ENCODE measurements at regions not wholly inside any gene's neighbourhood (a gene's known extent, or its start where the extent isn't known, plus 50 kb on each side); places are given as distances from the start of the nearest gene placed in this dataset.

- no peak overlapping the region for H4K91ac ChIP-seq (ENCODE audit: insufficient read depth, low read depth, low read length)
- no peak overlapping the region for H2BK5ac ChIP-seq (ENCODE audit: low read depth, low read length, poor library complexity, severe bottlenecking)
- no peak overlapping the region for H2AK9ac ChIP-seq (replicated peaks; ENCODE audit: low read depth, low read length, poor library complexity)
- H3K9me1 ChIP-seq (ENCODE audit: insufficient read depth, low read length), result no peaks in the 10 kb centered on the region
- H2AK5ac ChIP-seq (ENCODE audit: low read depth, low read length), result no peak overlapping the region
- in situ Hi-C loops (cut with MboI; ENCODE audit: low sequenced_read_pairs) (no loop called here), intact Hi-C loops (cut with micrococcal nuclease) (no loop called here), dilution Hi-C loops (cut with HindIII; ENCODE audit: low sequenced_read_pairs, unreplicated experiment) (no loop called here)
- no peak overlapping the region for H3K56ac ChIP-seq (ENCODE audit: extremely low read depth, insufficient read depth, low read length)
- no peak for ATAC-seq (ENCODE audit: low read depth)
- H3K9ac ChIP-seq (ENCODE audit: low read depth, low read length), result no peak overlapping the region
- no peak overlapping the region for H2AFZ ChIP-seq (replicated peaks; ENCODE audit: low read length, poor library complexity)
- H3K23ac ChIP-seq (ENCODE audit: low read depth, low read length), result no peak overlapping the region
- H2BK15ac ChIP-seq (ENCODE audit: low read depth, low read length), result no peak overlapping the region
- no peak for DNase-seq
- H2BK20ac ChIP-seq (ENCODE audit: low read depth, low read length), result no peak overlapping the region
- no peaks in the 10 kb centered on the region for H3K79me1 ChIP-seq (ENCODE audit: low read depth in 1 of 2, low read length in 2 of 2)
- H3K9me3 ChIP-seq (ENCODE audit: control insufficient read depth, insufficient read depth, low read length), result peaks cover 15% of the 10 kb centered on the region
- no peak overlapping the region for H3K18ac ChIP-seq (ENCODE audit: low read depth, low read length)
- no peak overlapping the region for H3K4ac ChIP-seq (ENCODE audit: low read depth, low read length)
- ChIA-PET CTCF (interaction anchor here (0.6 kb wide), 1 partner anchor 337 kb away, joined by 5 read pairs; no protein-coding TSS in a partner anchor), POLR2A (ENCODE audit: unreplicated experiment) (no interaction called here)
- H3K4me3 ChIP-seq (ENCODE audit: insufficient read depth, low read depth, low read length), result no peak overlapping the region
- H3K36me3 ChIP-seq (ENCODE audit: control insufficient read depth, insufficient read depth, low read length), result no peaks in the 10 kb centered on the region
- H4K20me1 ChIP-seq (ENCODE audit: insufficient read depth, low read length), result no peaks in the 10 kb centered on the region
- no peaks in the 10 kb centered on the region for H3K27me3 ChIP-seq (ENCODE audit: control insufficient read depth, insufficient read depth, low read length)
- no peak overlapping the region for H3K14ac ChIP-seq (replicated peaks; ENCODE audit: low read depth, low read length)
- no peak overlapping the region for H2BK120ac ChIP-seq (ENCODE audit: low read depth, low read length)
- WGBS, 2 experiments (ENCODE audit: extremely low coverage in 2 of 2, insufficient read length in 1 of 2), result no CpG with 5 or more reads among the region's 3 CpGs
- BruUV-seq (replicated peaks), result no TSS peak
- H3K4me1 ChIP-seq (ENCODE audit: control insufficient read depth, insufficient read depth, low read length), result no peaks in the 10 kb centered on the region
- TF ChIP-seq RFX5 (IDR thresholded peaks at IDR 0.05; ENCODE audit: low read depth, low read length) (no peak), POLR2A (IDR thresholded peaks at IDR 0.05; ENCODE audit: low read depth, low read length) (no peak), USF2 (IDR thresholded peaks at IDR 0.05; ENCODE audit: low read depth, low read length) (no peak), CHD1 (IDR thresholded peaks at IDR 0.05; ENCODE audit: low read depth, low read length) (no peak)
- H3K27ac ChIP-seq (ENCODE audit: insufficient read depth, low read length), result no peak overlapping the region
- H3K4me2 ChIP-seq (ENCODE audit: low read depth, low read length), result no peak overlapping the region
- H4K8ac ChIP-seq (ENCODE audit: low read depth in 2 of 2, low read length in 2 of 2), result no peak overlapping the region
- H4K5ac ChIP-seq (ENCODE audit: low read depth, low read length), result no peak overlapping the region
Measured at GRCh38 chr7:67644151-67644550, 647.5 kb downstream of the TYW1 start.

Data from IMR-90 (cell line).